ENCODE measurements at regions not wholly inside any gene's neighbourhood (a gene's known extent, or its start where the extent isn't known, plus 50 kb on each side); places are given as distances from the start of the nearest gene placed in this dataset.

DNA sequence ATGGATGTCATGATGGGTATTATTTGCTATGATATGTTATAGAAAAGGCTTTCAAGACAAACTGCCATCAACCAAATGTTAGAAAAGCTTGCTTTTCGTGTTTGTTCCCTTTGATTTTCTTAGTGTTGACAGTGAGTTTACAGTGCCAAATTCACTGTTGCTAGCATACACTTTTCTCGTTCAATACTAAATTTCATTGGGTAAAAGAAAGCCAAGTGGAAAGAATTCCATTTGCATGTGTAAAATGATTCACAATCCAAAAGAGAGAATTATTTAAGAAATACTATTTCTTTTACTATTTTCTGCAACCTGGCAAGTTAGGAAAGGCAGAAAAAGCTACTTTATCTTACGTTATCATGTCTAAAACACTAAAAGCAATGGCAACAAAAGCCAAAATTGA is 301.4 kb downstream of the OTOL1 start:
- DNase-seq (ENCODE audit: low read depth) = no peak
- no peak overlapping the region for H3K4me3 ChIP-seq (ENCODE audit: low read depth, low read length)
- TF ChIP-seq, protein P1, sequence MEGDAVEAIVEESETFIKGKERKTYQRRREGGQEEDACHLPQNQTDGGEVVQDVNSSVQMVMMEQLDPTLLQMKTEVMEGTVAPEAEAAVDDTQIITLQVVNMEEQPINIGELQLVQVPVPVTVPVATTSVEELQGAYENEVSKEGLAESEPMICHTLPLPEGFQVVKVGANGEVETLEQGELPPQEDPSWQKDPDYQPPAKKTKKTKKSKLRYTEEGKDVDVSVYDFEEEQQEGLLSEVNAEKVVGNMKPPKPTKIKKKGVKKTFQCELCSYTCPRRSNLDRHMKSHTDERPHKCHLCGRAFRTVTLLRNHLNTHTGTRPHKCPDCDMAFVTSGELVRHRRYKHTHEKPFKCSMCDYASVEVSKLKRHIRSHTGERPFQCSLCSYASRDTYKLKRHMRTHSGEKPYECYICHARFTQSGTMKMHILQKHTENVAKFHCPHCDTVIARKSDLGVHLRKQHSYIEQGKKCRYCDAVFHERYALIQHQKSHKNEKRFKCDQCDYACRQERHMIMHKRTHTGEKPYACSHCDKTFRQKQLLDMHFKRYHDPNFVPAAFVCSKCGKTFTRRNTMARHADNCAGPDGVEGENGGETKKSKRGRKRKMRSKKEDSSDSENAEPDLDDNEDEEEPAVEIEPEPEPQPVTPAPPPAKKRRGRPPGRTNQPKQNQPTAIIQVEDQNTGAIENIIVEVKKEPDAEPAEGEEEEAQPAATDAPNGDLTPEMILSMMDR (IDR thresholded peaks at IDR 0.05; ENCODE audit: insufficient read depth, low read depth, low read length, missing control alignments) = no peak

DNA sequence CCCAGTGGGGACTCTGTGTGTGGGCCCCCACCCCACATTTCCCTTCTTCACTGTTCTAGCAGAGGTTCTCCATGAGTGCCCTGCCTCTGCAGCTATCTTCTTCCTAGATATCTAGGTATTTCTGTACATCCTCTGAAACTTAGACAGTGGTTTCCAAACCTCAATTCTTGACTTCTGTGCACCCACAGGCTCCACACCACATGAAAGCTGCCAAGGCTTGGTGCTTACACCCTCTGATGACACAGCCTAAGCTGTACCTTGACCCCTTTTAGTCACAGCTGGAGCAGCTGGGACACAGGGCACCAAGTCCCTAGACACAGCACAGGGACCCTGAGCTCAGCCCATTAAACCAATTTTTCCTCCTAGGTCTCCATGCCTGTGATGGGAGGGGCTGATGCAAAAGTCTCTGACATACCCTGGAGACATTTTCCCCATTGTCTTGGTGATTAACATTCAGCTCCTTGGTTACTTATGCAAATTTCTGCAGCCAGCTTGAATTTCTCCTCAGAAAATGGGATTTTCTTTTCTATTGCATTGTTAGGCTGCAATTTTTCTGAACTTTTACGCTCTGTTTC is 304.5 kb downstream of the OTOL1 start:
- TF ChIP-seq, protein P1 (IDR thresholded peaks at IDR 0.05; ENCODE audit: insufficient read depth, low read depth, low read length, missing control alignments) = no peak
- no peak overlapping the region for H3K4me3 ChIP-seq (ENCODE audit: low read depth, low read length)
- DNase-seq (ENCODE audit: low read depth) = peak; percentile 11

DNA sequence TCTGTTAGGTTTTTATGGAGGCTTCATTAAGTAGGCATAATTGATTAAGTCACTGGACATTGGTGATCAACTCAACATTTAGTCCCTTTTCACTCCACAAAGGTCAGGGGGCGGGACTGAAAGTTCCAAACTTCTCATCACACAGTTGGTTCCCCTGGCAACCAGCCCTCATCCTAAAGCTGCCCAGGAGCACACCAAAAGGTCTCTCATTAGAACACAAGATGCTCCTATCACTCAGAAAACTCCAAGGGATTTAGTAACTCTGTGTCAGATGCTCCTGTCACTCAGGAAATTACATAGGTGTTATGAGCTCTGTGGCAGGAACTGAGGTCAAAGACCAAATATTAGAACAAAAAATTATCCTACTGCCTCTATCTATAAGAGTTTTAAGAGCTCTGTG is 321.5 kb downstream of the OTOL1 start:
- TF ChIP-seq, protein P1 (IDR thresholded peaks at IDR 0.05; ENCODE audit: insufficient read depth, low read depth, low read length, missing control alignments) = no peak
- H3K4me3 ChIP-seq (ENCODE audit: low read depth, low read length) = no peak overlapping the region
- DNase-seq (ENCODE audit: low read depth) = no peak

DNA sequence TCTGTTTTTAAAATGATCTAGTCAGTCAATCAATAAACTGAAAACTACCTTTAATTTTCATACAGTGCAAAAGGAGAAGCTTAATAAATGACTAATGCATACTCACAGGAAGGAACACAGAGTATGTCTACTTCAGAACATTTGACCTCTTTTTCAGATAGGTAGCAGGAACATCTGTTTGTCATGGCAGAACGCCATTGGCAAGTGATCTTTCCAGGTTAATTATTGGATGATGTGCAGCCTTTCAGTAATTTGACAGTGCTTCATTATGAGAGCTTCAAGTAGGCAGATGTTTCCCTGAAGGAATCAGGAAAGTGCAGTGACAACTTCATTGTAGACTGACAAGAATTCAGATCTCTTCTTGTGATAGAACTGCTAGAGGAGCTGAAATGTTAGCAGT is 325.0 kb downstream of the OTOL1 start:
- H3K4me3 ChIP-seq (ENCODE audit: low read depth, low read length) = no peak overlapping the region
- TF ChIP-seq, protein P1 (IDR thresholded peaks at IDR 0.05; ENCODE audit: insufficient read depth, low read depth, low read length, missing control alignments) = no peak
- DNase-seq (ENCODE audit: low read depth) = no peak

DNA sequence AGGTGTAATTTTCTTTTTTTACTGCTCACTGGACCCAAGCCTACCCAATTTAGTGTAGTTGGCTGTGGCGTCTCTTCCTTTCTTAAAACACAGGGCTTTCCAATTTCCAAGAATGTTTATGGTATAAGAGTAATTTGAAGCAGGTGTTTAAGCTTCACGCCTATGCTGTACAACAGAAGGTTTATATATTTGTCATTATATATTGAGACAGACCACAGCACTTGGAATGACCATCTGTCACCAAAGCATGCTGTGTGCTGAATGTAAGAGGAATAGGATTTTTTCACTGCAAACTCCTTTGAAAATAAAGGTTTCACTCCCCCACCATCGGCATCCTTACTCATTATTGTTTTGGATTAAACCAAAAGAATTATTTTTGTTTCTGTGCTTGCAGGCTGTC is 325.7 kb downstream of the OTOL1 start:
- no peak for DNase-seq (ENCODE audit: low read depth)
- TF ChIP-seq, protein P1 (IDR thresholded peaks at IDR 0.05; ENCODE audit: insufficient read depth, low read depth, low read length, missing control alignments) = no peak
- H3K4me3 ChIP-seq (ENCODE audit: low read depth, low read length) = no peak overlapping the region

DNA sequence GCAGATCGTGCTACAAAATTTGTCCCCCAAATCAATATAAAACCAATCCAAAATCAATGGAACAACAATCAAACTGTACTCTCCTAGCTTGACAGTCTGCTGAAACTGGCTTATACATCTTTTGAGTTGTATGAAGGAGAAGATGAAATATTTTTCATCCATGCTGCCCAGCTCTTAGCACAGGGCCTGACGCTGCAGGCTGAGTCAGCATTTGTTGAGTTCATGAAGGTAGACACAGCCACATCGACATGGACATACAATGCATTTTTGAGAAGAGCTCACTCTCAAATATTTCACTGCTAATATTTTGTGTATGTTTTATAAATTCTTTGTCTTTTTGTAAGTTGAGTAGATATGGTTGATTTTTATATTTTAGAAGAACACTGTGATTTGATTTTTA is 327.3 kb downstream of the OTOL1 start:
- TF ChIP-seq, protein P1 (IDR thresholded peaks at IDR 0.05; ENCODE audit: insufficient read depth, low read depth, low read length, missing control alignments) = no peak
- H3K4me3 ChIP-seq (ENCODE audit: low read depth, low read length) = no peak overlapping the region
- DNase-seq (ENCODE audit: low read depth) = no peak

DNA sequence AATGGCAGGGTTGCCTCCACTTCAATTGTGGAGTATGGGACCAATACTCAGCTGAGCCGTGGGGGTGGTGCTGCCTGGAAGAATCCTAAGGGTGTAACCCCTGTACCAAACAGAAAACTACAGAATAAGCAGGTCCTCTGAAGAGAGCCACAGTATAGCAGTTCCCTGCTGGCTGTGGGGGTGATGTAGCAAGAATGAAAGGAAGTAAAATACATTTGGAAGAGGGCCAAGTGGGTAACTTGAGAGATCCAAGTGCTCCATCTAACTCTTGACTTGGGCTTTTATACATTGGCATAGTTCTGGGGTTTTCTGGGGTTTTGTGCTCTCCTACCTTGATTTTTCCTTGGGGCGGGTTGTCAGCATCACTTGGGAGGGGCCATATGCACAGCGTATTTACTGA is 341.4 kb downstream of the OTOL1 start:
- no peak for DNase-seq (ENCODE audit: low read depth)
- H3K4me3 ChIP-seq (ENCODE audit: low read depth, low read length) = no peak overlapping the region
- TF ChIP-seq, protein P1 (IDR thresholded peaks at IDR 0.05; ENCODE audit: insufficient read depth, low read depth, low read length, missing control alignments) = no peak

All from GM12865 (cell line).